Adrenal gland (tissue), 9 donors: ENCODE measurements at regions not wholly inside any gene's neighbourhood (a gene's known extent, or its start where the extent isn't known, plus 50 kb on each side); places are given as distances from the start of the nearest gene placed in this dataset.

Experiments
- DNase-seq, 7 donors: peaks; one replicate each; pipeline ENCODE4 v3.0.0-alpha.2; 2019 to 2020
- H3K27ac ChIP-seq, 5 donors: fragments of 200-600 bp; sonication (generic) in 4 of 5; 1 replicate in 3 of 5; 2 replicates in 2 of 5; pipeline versions ENCODE4 v1.5.1 to v1.8.0; 2016 to 2020; ENCODE audit warnings: mild to moderate bottlenecking in 1 of 5
- H3K27me3 ChIP-seq: fragments of 200-600 bp; 2 replicates; pipeline ENCODE4 v1.8.0; 2021
- H3K36me3 ChIP-seq, 2 donors: fragments of 200-600 bp; replicated peaks in 1 of 2; 1 replicate in 1 of 2; 2 replicates in 1 of 2; pipeline versions ENCODE4 v1.5.1 to v1.8.0; 2018 to 2022
- H3K4me1 ChIP-seq, 2 donors: fragments of 200-600 bp; replicated peaks in 1 of 2; 1 replicate in 1 of 2; 2 replicates in 1 of 2; pipeline versions ENCODE4 v1.5.1 to v1.8.0; 2018 to 2021
- H3K4me3 ChIP-seq, 4 donors: fragments of 200-600 bp; sonication (generic) in 3 of 4; one replicate each; pipeline ENCODE4 v1.5.1; 2016 to 2018
- H3K9me3 ChIP-seq, 3 donors: fragments of 200-600 bp; sonication (generic) in 1 of 3; replicated peaks in 1 of 3; 1 replicate in 2 of 3; 2 replicates in 1 of 3; pipeline versions ENCODE4 v1.5.1 to v1.8.0; 2016 to 2021
- CTCF ChIP-seq, 6 experiments: fragments of 450-650 bp in 4 of 6; fragments of 200-600 bp in 2 of 6; sonication (generic) in 1 of 6; IDR thresholded peaks; 1 replicate in 5 of 6; 2 replicates in 1 of 6; pipeline versions ENCODE4 v1.5.1 to v1.8.0; 2016 to 2021; ENCODE audit warnings: antibody characterized with exemption in 6 of 6, mild to moderate bottlenecking in 2 of 6, moderate library complexity in 1 of 6
- POLR2A ChIP-seq, 2 donors: fragments of 450-650 bp; IDR thresholded peaks; one replicate each; pipeline ENCODE4 v1.6.1; 2017; ENCODE audit warnings: antibody characterized with exemption in 2 of 2, mild to moderate bottlenecking in 2 of 2, moderate library complexity in 1 of 2
- WGBS, 4 donors: extraction: QIAGEN DNeasy Blood & Tissue Kit in 2 of 4; methylation state at CpG; one replicate each; pipeline versions ENCODE4 v1.1.5 to v1.1.7; 2013 to 2017; 5-methylcytosine and 5-hydroxymethylcytosine counted together
- intact Hi-C, 2 donors: fragments of 100-400 bp; cut with DNase I; formaldehyde crosslinking; loops; one replicate each; pipeline versions ENCODE4 v1.14.1 to v1.15.0; 2022 to 2023
- donor health status: healthy with polysubstance abuse.
- donor health status: Bipolar disorder and iron deficiency.
- donor health status: DM: yes; HTN: yes; CAD: no.
- donor health status: DM: no; HTN: no; CAD: no.
- donor health status: DM: no; HTN: no; CAD: no.

GRCh38 chr4:132328761-132329160 lies 820.3 kb upstream of the PCDH10 start:
- no peaks in the 10 kb centered on the region for H3K36me3 ChIP-seq
- TF ChIP-seq CTCF (IDR thresholded peaks at IDR 0.05) (no peak), POLR2A (IDR thresholded peaks at IDR 0.05) (no peak)
- H3K27me3 ChIP-seq = no peaks in the 10 kb centered on the region
- H3K4me1 ChIP-seq = no peaks in the 10 kb centered on the region
- no peak for DNase-seq
- intact Hi-C loops = no loop called here
- 43 to 88% (median 66%) methylated on average over 1 of the region's 1 CpG for WGBS, 4 donors
- no peaks in the 10 kb centered on the region for H3K9me3 ChIP-seq
- H3K4me3 ChIP-seq = no peak overlapping the region
- no peak overlapping the region for H3K27ac ChIP-seq

- Histone ChIP-seq H3K4me1 (no peaks in the 10 kb centered on the region), H3K36me3 (no peaks in the 10 kb centered on the region), H3K9me3 (no peaks in the 10 kb centered on the region), H3K27ac (no peak overlapping the region), H3K4me3 (no peak overlapping the region), H3K27me3 (no peaks in the 10 kb centered on the region)
- no peak for DNase-seq
- intact Hi-C loops = no loop called here
- 89 to 100% (median 97%) methylated on average over 2 of the region's 2 CpGs for WGBS, 4 donors
- TF ChIP-seq POLR2A (IDR thresholded peaks at IDR 0.05) (no peak), CTCF (IDR thresholded peaks at IDR 0.05) (no peak)
Measured at GRCh38 chr4:132330994-132331393, 818.1 kb upstream of the PCDH10 start.

GRCh38 chr4:132332932-132333723 lies 816.0 kb upstream of the PCDH10 start:
- TF ChIP-seq CTCF (IDR thresholded peaks at IDR 0.05) (peak in 4 of 6 experiments; percentile 1 to 40 (median 31)), POLR2A (IDR thresholded peaks at IDR 0.05) (no peak)
- DNase-seq = no peak
- Histone ChIP-seq H3K4me3 (no peak overlapping the region), H3K27ac (no peak overlapping the region), H3K27me3 (no peaks in the 10 kb centered on the region), H3K4me1 (no peaks in the 10 kb centered on the region), H3K9me3 (no peaks in the 10 kb centered on the region), H3K36me3 (no peaks in the 10 kb centered on the region)
- intact Hi-C loops = no loop called here
- 73 to 79% (median 77%) methylated on average over 1 of the region's 1 CpG for WGBS, 4 donors

GRCh38 chr4:132333724-132334047 lies 815.4 kb upstream of the PCDH10 start:
- 25 to 50% (median 32%) methylated on average over 1 of the region's 1 CpG for WGBS, 4 donors
- no peaks in the 10 kb centered on the region for H3K36me3 ChIP-seq

More at GRCh38 chr4:132333724-132334047, 815.4 kb upstream of the PCDH10 start:
- H3K9me3 ChIP-seq = no peaks in the 10 kb centered on the region
- DNase-seq = no peak
- no peaks in the 10 kb centered on the region for H3K27me3 ChIP-seq
- H3K27ac ChIP-seq = no peak overlapping the region
- intact Hi-C loops = no loop called here
- H3K4me3 ChIP-seq = no peak overlapping the region
- H3K4me1 ChIP-seq = no peaks in the 10 kb centered on the region
- TF ChIP-seq CTCF (IDR thresholded peaks at IDR 0.05) (no peak), POLR2A (IDR thresholded peaks at IDR 0.05) (no peak)
